Endothelial cell of umbilical vein (primary cell): ENCODE measurements at regions not wholly inside any gene's neighbourhood (a gene's known extent, or its start where the extent isn't known, plus 50 kb on each side); places are given as distances from the start of the nearest gene placed in this dataset.

Experiments
- BruUV-seq: library from RNA; stranded (reverse); fragments of 400-500 nt; replicated peaks from 2 replicates; lab custom pipeline; 2021; lab: Mats Ljungman, UMichigan
- CTCF ChIA-PET: fragments of 300-600, 350-600 bp; sonication (Branson Sonifier 250); formaldehyde crosslinking; loops from one replicate; lab custom pipeline; 2021; ENCODE audit warnings: antibody characterized with exemption, inconsistent platforms; lab: Charles Lee
- POLR2A ChIA-PET: fragments of 300-600, 350-600 bp; sonication (Branson Sonifier 250); formaldehyde crosslinking; loops from one replicate; lab custom pipeline; 2021; ENCODE audit warnings: antibody characterized with exemption, inconsistent platforms; lab: Charles Lee
- DNase-seq: peaks from one replicate; pipeline ENCODE4 v3.0.0-alpha.2; 2011; ENCODE audit warnings: low read depth, low spot score
- FAIRE-seq: peaks from 2 replicates; lab custom pipeline; 2011; peaks lifted over from hg19 to GRCh38; lab: Jason Lieb, UNC
- H2AFZ ChIP-seq: 2 replicates; pipeline ENCODE4 v1.6.0; 2012; ENCODE audit warnings: low read depth, low read length, control low read depth, inconsistent platforms
- H3K27ac ChIP-seq: 2 replicates; pipeline ENCODE4 v1.5.1; 2011; ENCODE audit warnings: low read depth, mild to moderate bottlenecking, control low read depth, low read length, moderate library complexity; ENCODE audit not compliant: insufficient read depth
- H3K27me3 ChIP-seq, 2 experiments: 2 replicates each; pipeline versions ENCODE4 v1.6.0 to v1.6.1; 2011; ENCODE audit warnings: low read length in 2 of 2, mixed read lengths in 1 of 2; ENCODE audit not compliant: control insufficient read depth in 2 of 2, insufficient read depth in 2 of 2
- H3K36me3 ChIP-seq, 2 experiments: 2 replicates in 1 of 2; 3 replicates in 1 of 2; pipeline ENCODE4 v1.5.1; 2011; ENCODE audit warnings: low read length in 2 of 2, mild to moderate bottlenecking in 1 of 2, moderate library complexity in 1 of 2; ENCODE audit not compliant: control insufficient read depth in 2 of 2, insufficient read depth in 2 of 2; ENCODE audit errors: extremely low read depth in 1 of 2
- H3K4me1 ChIP-seq: 3 replicates; pipeline ENCODE4 v1.5.1; 2011; ENCODE audit warnings: mild to moderate bottlenecking, low read length; ENCODE audit not compliant: control insufficient read depth, insufficient read depth; ENCODE audit errors: extremely low read depth
- H3K4me2 ChIP-seq: 2 replicates; pipeline ENCODE4 v1.6.1; 2011; ENCODE audit warnings: low read length, control low read depth, mixed read lengths; ENCODE audit not compliant: insufficient read depth
- H3K4me3 ChIP-seq, 3 experiments: fragments of 200-600 bp in 1 of 3; sonication (generic), shearing (Covaris generic) in 1 of 3; replicated peaks in 1 of 3; 2 replicates each; pipeline ENCODE4 v1.5.1; 2011 to 2016; ENCODE audit warnings: control low read depth in 3 of 3, low read length in 3 of 3, mild to moderate bottlenecking in 2 of 3, inconsistent platforms in 1 of 3, low read depth in 1 of 3, moderate library complexity in 1 of 3; ENCODE audit not compliant: insufficient read depth in 1 of 3
- H3K79me2 ChIP-seq: 2 replicates; pipeline ENCODE4 v1.6.0; 2012; ENCODE audit warnings: low read length, inconsistent platforms; ENCODE audit not compliant: control insufficient read depth, insufficient read depth
- H3K9ac ChIP-seq: replicated peaks from 2 replicates; pipeline ENCODE3; 2011; ENCODE audit warnings: low read length, control low read depth; ENCODE audit not compliant: insufficient read depth; ENCODE audit errors: extremely low read depth
- H3K9me1 ChIP-seq: replicated peaks from 3 replicates; pipeline ENCODE4 v1.6.0; 2011; ENCODE audit warnings: mild to moderate bottlenecking, low read length; ENCODE audit not compliant: control insufficient read depth, insufficient read depth; ENCODE audit errors: extremely low read depth
- H3K9me3 ChIP-seq: replicated peaks from 2 replicates; pipeline ENCODE4 v1.5.1; 2012; ENCODE audit warnings: low read length, inconsistent platforms; ENCODE audit not compliant: control insufficient read depth, insufficient read depth
- H4K20me1 ChIP-seq: replicated peaks from 2 replicates; pipeline ENCODE3; 2011; ENCODE audit warnings: mild to moderate bottlenecking, low read length; ENCODE audit not compliant: control insufficient read depth, insufficient read depth; ENCODE audit errors: extremely low read depth
- EZH2 ChIP-seq: IDR thresholded peaks from 2 replicates; pipeline ENCODE4 v1.6.1; 2012; ENCODE audit warnings: borderline replicate concordance, low read depth, mild to moderate bottlenecking, moderate library complexity, low read length, inconsistent platforms; ENCODE audit not compliant: severe bottlenecking
- FOS ChIP-seq: IDR thresholded peaks from 2 replicates; pipeline ENCODE4 v1.6.1; 2011; ENCODE audit warnings: mild to moderate bottlenecking, low read length, moderate library complexity, borderline replicate concordance; ENCODE audit not compliant: insufficient read depth
- GATA2 ChIP-seq: IDR thresholded peaks from 2 replicates; pipeline ENCODE4 v1.7.0; 2011; ENCODE audit warnings: low read depth, mild to moderate bottlenecking, moderate library complexity, mixed read lengths, low read length; ENCODE audit not compliant: insufficient read length, insufficient read depth
- JUN ChIP-seq: IDR thresholded peaks from 2 replicates; pipeline ENCODE4 v1.6.1; 2011; ENCODE audit warnings: borderline replicate concordance, low read depth; ENCODE audit not compliant: insufficient read length, insufficient read depth
- MYC ChIP-seq: IDR thresholded peaks from one replicate; pipeline ENCODE4 v1.6.1; 2011; ENCODE audit warnings: mild to moderate bottlenecking, low read depth, low read length
- POLR2A ChIP-seq: IDR thresholded peaks from 2 replicates; pipeline ENCODE4 v1.6.1; 2012; ENCODE audit warnings: low read depth, mild to moderate bottlenecking, control low read depth, low read length
- POLR2AphosphoS5 ChIP-seq: IDR thresholded peaks from 2 replicates; pipeline ENCODE4 v1.6.1; 2012; ENCODE audit warnings: low read depth, mild to moderate bottlenecking, control low read depth, low read length, moderate library complexity; ENCODE audit not compliant: insufficient read depth
- dilution Hi-C: fragments of 300-500 bp; cut with MboI; formaldehyde crosslinking; loops from one replicate; pipeline ENCODE4 v1.15.0; 2019; ENCODE audit warnings: low sequenced_read_pairs; ENCODE audit not compliant: extremely low pct_ligation_motif_present
- intact Hi-C: fragments of 100-400 bp; cut with micrococcal nuclease; formaldehyde crosslinking; loops from one replicate; pipeline ENCODE4 v1.10.0; 2022
- TF ChIP-seq, protein P1 (sequence below), 2 donors: IDR thresholded peaks; 1 replicate in 1 of 2; 2 replicates in 1 of 2; pipeline ENCODE4 v1.5.1; 2011; ENCODE audit warnings: low read length in 2 of 2, mild to moderate bottlenecking in 2 of 2, moderate library complexity in 2 of 2, control low read depth in 1 of 2, inconsistent platforms in 1 of 2, low read depth in 1 of 2; ENCODE audit not compliant: insufficient read depth in 1 of 2; ENCODE audit errors: extremely low read depth in 1 of 2
- TF ChIP-seq, protein P2 (sequence below): IDR thresholded peaks from 2 replicates; pipeline ENCODE4 v1.6.1; 2011; ENCODE audit not compliant: insufficient read depth, insufficient read length

GRCh38 chr5:25567881-25568280, 923.1 kb upstream of the CDH10 start:
- H3K4me3 ChIP-seq = no peak overlapping the region
- no peak overlapping the region for H3K9ac ChIP-seq
- H3K79me2 ChIP-seq = no peaks in the 10 kb centered on the region
- H3K4me2 ChIP-seq = no peak overlapping the region
- intact Hi-C loops (no loop called here), dilution Hi-C loops (no loop called here)
- no peak for DNase-seq
- POLR2A ChIA-PET = no interaction called here
- H3K4me1 ChIP-seq = no peaks in the 10 kb centered on the region
- CTCF ChIA-PET = no interaction called here
- no peaks in the 10 kb centered on the region for H3K36me3 ChIP-seq
- no peak overlapping the region for H3K27ac ChIP-seq
- H3K9me1 ChIP-seq = no peaks in the 10 kb centered on the region
- no peak overlapping the region for H2AFZ ChIP-seq
- no peak for TF ChIP-seq POLR2A
- TF ChIP-seq, protein P1, sequence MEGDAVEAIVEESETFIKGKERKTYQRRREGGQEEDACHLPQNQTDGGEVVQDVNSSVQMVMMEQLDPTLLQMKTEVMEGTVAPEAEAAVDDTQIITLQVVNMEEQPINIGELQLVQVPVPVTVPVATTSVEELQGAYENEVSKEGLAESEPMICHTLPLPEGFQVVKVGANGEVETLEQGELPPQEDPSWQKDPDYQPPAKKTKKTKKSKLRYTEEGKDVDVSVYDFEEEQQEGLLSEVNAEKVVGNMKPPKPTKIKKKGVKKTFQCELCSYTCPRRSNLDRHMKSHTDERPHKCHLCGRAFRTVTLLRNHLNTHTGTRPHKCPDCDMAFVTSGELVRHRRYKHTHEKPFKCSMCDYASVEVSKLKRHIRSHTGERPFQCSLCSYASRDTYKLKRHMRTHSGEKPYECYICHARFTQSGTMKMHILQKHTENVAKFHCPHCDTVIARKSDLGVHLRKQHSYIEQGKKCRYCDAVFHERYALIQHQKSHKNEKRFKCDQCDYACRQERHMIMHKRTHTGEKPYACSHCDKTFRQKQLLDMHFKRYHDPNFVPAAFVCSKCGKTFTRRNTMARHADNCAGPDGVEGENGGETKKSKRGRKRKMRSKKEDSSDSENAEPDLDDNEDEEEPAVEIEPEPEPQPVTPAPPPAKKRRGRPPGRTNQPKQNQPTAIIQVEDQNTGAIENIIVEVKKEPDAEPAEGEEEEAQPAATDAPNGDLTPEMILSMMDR (IDR thresholded peaks at IDR 0.05; ENCODE audit: extremely low read depth in 1 of 2, insufficient read depth in 1 of 2, low read depth in 1 of 2, low read length in 2 of 2) = no peak
- TF ChIP-seq GATA2 = no peak
- no peak for TF ChIP-seq POLR2AphosphoS5
- TF ChIP-seq, protein P2, sequence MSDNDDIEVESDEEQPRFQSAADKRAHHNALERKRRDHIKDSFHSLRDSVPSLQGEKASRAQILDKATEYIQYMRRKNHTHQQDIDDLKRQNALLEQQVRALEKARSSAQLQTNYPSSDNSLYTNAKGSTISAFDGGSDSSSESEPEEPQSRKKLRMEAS = no peak
- no peak for TF ChIP-seq FOS
- TF ChIP-seq MYC = no peak
- TF ChIP-seq EZH2 = no peak
- no peak for TF ChIP-seq JUN
- peaks cover 2% of the 10 kb centered on the region for H3K9me3 ChIP-seq
- H3K27me3 ChIP-seq = no peaks in the 10 kb centered on the region
- BruUV-seq = no TSS peak
- FAIRE-seq = no peak
- H4K20me1 ChIP-seq = no peaks in the 10 kb centered on the region
